Upper lobe of left lung (tissue), 6 donors: ENCODE measurements at regions not wholly inside any gene's neighbourhood (a gene's known extent, or its start where the extent isn't known, plus 50 kb on each side); places are given as distances from the start of the nearest gene placed in this dataset.

Experiments
- ATAC-seq, 2 donors: fragments of 200-7000 bp; cut with Tn5 transposase; one replicate each; pipeline ENCODE4 v1.9.1; 2022; ENCODE audit warnings: mild to moderate bottlenecking in 2 of 2, moderate library complexity in 2 of 2; ENCODE audit not compliant: low FRiP score in 2 of 2
- DNase-seq, 2 donors: peaks; one replicate each; pipeline ENCODE4 v3.0.0-alpha.2; 2019 to 2020
- H3K27ac ChIP-seq, 4 donors: fragments of 200-600 bp; sonication (generic); one replicate each; pipeline ENCODE4 v1.5.1; 2016 to 2019
- H3K27me3 ChIP-seq, 4 donors: fragments of 200-600 bp; sonication (generic); one replicate each; pipeline ENCODE4 v1.5.1; 2017 to 2019
- H3K36me3 ChIP-seq, 4 donors: fragments of 200-600 bp; sonication (generic); one replicate each; pipeline ENCODE4 v1.5.1; 2016 to 2019
- H3K4me1 ChIP-seq, 4 donors: fragments of 200-600 bp; sonication (generic); one replicate each; pipeline ENCODE4 v1.5.1; 2018 to 2019
- H3K4me3 ChIP-seq, 4 donors: fragments of 200-600 bp; sonication (generic); one replicate each; pipeline ENCODE4 v1.5.1; 2017 to 2019; ENCODE audit warnings: mild to moderate bottlenecking in 2 of 4, moderate library complexity in 1 of 4
- H3K9me3 ChIP-seq, 4 donors: fragments of 200-600 bp; sonication (generic); one replicate each; pipeline ENCODE4 v1.5.1; 2018 to 2019
- CTCF ChIP-seq, 6 experiments: fragments of 450-650 bp in 4 of 6; fragments of 200-600 bp in 2 of 6; sonication (generic) in 2 of 6; IDR thresholded peaks; one replicate each; pipeline ENCODE4 v1.5.1; 2016 to 2019; ENCODE audit warnings: antibody characterized with exemption in 6 of 6
- EP300 ChIP-seq, 4 donors: sonication (generic); formaldehyde crosslinking; IDR thresholded peaks; one replicate each; pipeline ENCODE4 v1.5.1; 2017; ENCODE audit warnings: antibody characterized with exemption in 4 of 4, control low read depth in 2 of 4
- POLR2A ChIP-seq, 4 donors: fragments of 450-650 bp; IDR thresholded peaks; one replicate each; pipeline ENCODE4 v1.5.1; 2016 to 2017; ENCODE audit warnings: antibody characterized with exemption in 4 of 4, mild to moderate bottlenecking in 2 of 4
- POLR2AphosphoS5 ChIP-seq, 2 donors: sonication (generic); formaldehyde crosslinking; IDR thresholded peaks; one replicate each; pipeline ENCODE4 v1.5.1; 2017; ENCODE audit warnings: antibody characterized with exemption in 2 of 2
- WGBS, 2 donors: methylation state at CpG; one replicate each; pipeline ENCODE4 v1.1.5; 2017 to 2018; 5-methylcytosine and 5-hydroxymethylcytosine counted together
- donor health status: DM: no; HTN: no; CAD: no; lungs with moderate emphysema.
- donor health status: DM: no; HTN: yes; CAD: no; lungs with severe emphysema.

GRCh38 chr9:88673886-88674285, 138.9 kb downstream of the NXNL2 start:
- Histone ChIP-seq H3K9me3 (peaks cover 0 to 7% (median 0%) of the 10 kb centered on the region in 4 donors), H3K4me3 (no peak overlapping the region), H3K4me1 (no peaks in the 10 kb centered on the region), H3K36me3 (no peaks in the 10 kb centered on the region), H3K27ac (no peak overlapping the region), H3K27me3 (no peaks in the 10 kb centered on the region)
- ATAC-seq (no peak), DNase-seq (no peak)
- TF ChIP-seq POLR2A (IDR thresholded peaks at IDR 0.05) (no peak), EP300 (IDR thresholded peaks at IDR 0.05) (no peak), POLR2AphosphoS5 (IDR thresholded peaks at IDR 0.05) (no peak), CTCF (IDR thresholded peaks at IDR 0.05) (no peak)
- 74 to 75% methylated on average over 2 of the region's 2 CpGs for WGBS, 2 donors

DNA sequence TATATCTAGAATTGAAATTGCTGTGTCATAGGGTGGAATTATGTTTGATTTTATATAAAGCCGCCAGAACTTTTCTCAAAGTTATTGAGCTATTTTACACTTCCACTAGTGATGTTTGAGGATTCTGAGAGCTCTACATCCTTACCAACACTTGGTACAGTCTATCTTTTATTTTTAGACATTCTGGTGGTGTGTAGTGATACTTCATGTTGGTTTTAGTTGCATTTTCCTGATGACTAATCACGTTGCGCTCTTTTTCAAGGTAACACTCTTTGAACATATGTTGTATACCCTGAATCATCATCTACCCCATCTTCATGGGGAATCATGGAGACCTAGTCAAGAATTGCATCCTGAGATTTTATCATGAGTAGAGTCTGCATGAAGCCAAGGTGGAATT, 141.7 kb downstream of the NXNL2 start:
- TF ChIP-seq POLR2AphosphoS5 (IDR thresholded peaks at IDR 0.05) = no peak
- TF ChIP-seq CTCF (IDR thresholded peaks at IDR 0.05) = no peak
- no peak for TF ChIP-seq POLR2A (IDR thresholded peaks at IDR 0.05)
- TF ChIP-seq EP300 (IDR thresholded peaks at IDR 0.05) = no peak
- ATAC-seq (no peak), DNase-seq (no peak)
- H3K9me3 ChIP-seq = no peaks in the 10 kb centered on the region
- 91 to 95% methylated on average over 3 of the region's 3 CpGs for WGBS, 2 donors
- H3K4me1 ChIP-seq = no peaks in the 10 kb centered on the region
- no peaks in the 10 kb centered on the region for H3K36me3 ChIP-seq
- H3K4me3 ChIP-seq = no peak overlapping the region
- no peaks in the 10 kb centered on the region for H3K27me3 ChIP-seq
- no peak overlapping the region for H3K27ac ChIP-seq

DNA sequence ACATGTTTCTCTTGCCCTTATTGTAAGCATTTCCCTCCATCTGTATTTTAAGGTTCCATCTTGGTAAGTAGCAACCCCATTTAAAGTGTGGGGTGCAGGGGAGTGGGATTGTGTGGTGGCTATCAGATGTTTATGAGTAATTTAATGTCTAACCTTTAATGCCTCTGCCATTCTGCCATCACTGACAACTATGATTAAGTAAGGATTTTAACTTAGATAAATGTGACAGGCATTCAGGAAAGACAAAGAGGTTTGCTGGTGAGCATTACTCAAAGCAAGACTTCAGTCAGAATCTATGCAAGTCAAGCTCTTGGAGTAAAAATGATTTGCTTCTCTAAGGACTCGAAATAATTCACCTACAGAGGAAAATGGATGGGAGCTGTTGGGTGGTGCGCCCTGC, 143.0 kb downstream of the NXNL2 start:
- no peak overlapping the region for H3K4me3 ChIP-seq
- TF ChIP-seq POLR2A (IDR thresholded peaks at IDR 0.05) = no peak
- no peak for TF ChIP-seq POLR2AphosphoS5 (IDR thresholded peaks at IDR 0.05)
- TF ChIP-seq EP300 (IDR thresholded peaks at IDR 0.05) = no peak
- TF ChIP-seq CTCF (IDR thresholded peaks at IDR 0.05) = no peak
- ATAC-seq = no peak
- no peaks in the 10 kb centered on the region for H3K27me3 ChIP-seq
- no peak for DNase-seq
- 82 to 88% methylated on average over 2 of the region's 2 CpGs for WGBS, 2 donors
- H3K27ac ChIP-seq = no peak overlapping the region
- no peaks in the 10 kb centered on the region for H3K36me3 ChIP-seq
- no peaks in the 10 kb centered on the region for H3K4me1 ChIP-seq
- no peaks in the 10 kb centered on the region for H3K9me3 ChIP-seq

DNA sequence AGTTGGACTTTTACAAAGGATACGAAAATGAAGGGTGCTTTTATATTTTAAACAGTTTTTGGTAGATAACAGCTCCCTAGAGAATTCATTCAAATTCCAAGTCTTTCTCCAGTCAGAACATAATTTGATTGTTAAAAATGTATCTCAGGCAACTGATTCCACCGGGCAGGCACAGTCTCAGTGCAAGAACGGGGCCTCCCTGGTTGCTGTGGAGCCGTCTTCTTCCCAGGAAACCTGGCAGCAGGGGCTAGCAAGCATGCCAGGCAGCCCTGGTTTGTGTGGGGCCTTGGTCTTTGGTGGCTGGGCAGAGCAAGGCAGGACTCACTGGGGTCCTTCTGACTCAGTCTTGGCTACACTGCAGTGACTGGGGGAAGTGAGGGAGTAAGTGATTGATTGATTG, 143.5 kb downstream of the NXNL2 start:
- WGBS, 2 donors = 88 to 94% methylated on average over 4 of the region's 4 CpGs
- no peaks in the 10 kb centered on the region for H3K27me3 ChIP-seq
- no peak overlapping the region for H3K4me3 ChIP-seq
- DNase-seq (no peak), ATAC-seq (no peak)
- no peaks in the 10 kb centered on the region for H3K4me1 ChIP-seq
- TF ChIP-seq POLR2A (IDR thresholded peaks at IDR 0.05) (no peak), EP300 (IDR thresholded peaks at IDR 0.05) (no peak), CTCF (IDR thresholded peaks at IDR 0.05) (no peak), POLR2AphosphoS5 (IDR thresholded peaks at IDR 0.05) (no peak)
- no peaks in the 10 kb centered on the region for H3K9me3 ChIP-seq
- no peak overlapping the region for H3K27ac ChIP-seq
- H3K36me3 ChIP-seq = no peaks in the 10 kb centered on the region

DNA sequence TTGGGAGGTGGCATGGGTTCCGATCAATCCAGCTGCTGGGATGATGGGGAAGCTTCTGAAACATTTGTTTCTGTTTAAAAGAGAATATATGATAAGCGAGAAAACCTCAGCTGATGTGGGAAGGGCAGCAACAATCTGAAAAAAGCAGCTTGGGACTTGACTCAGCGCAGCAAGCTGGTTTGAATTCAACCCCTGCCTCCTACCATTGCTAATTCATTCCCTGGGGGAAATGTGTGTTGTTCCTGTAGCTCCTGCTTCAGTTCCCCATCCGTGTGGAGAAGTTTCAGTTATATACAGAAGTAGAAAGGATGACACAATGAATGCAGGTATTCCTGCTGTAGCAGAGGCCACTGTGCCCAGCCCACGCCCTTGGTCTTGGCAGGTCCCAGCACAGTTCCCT, 145.1 kb downstream of the NXNL2 start:
- Histone ChIP-seq H3K4me1 (no peaks in the 10 kb centered on the region), H3K27ac (no peak overlapping the region), H3K4me3 (no peak overlapping the region), H3K36me3 (no peaks in the 10 kb centered on the region), H3K27me3 (no peaks in the 10 kb centered on the region), H3K9me3 (no peaks in the 10 kb centered on the region)
- peak in 1 of 2 donors; percentile 7 for ATAC-seq
- WGBS, 2 donors = 79 to 82% methylated on average over 5 of the region's 5 CpGs
- DNase-seq = no peak
- TF ChIP-seq CTCF (IDR thresholded peaks at IDR 0.05) = no peak
- TF ChIP-seq POLR2AphosphoS5 (IDR thresholded peaks at IDR 0.05) = no peak
- TF ChIP-seq EP300 (IDR thresholded peaks at IDR 0.05) = no peak
- no peak for TF ChIP-seq POLR2A (IDR thresholded peaks at IDR 0.05)
